ENCODE measurements at regions not wholly inside any gene's neighbourhood (a gene's known extent, or its start where the extent isn't known, plus 50 kb on each side); places are given as distances from the start of the nearest gene placed in this dataset.

DNA sequence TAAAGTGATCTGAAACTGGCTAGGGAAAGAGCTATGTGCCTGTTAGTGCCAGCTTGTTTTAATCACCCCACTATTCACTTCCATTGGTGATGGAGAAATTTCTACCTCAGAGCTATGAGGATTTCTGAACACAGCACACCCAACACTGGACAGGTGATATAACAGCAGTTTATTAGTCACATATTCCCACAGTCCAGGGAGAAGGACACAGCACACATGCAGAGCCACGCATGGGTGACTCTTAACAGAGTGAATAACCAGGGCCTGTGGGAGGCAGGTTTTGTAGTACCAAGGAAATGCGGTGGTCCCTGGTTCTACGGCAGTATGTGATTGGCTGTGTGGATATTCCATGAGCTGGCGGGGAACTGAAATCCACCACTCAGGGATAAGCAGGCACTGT lies 455.1 kb downstream of the BTG1 start:
- Histone ChIP-seq H3K27ac (ENCODE audit: low read depth, low read length, poor library complexity, severe bottlenecking) (no peak overlapping the region), H3K4me3 (ENCODE audit: low read depth, low read length, poor library complexity, severe bottlenecking) (no peak overlapping the region), H3K36me3 (ENCODE audit: insufficient read depth, low read length, poor library complexity, severe bottlenecking) (no peaks in the 10 kb centered on the region), H3K9me3 (ENCODE audit: low read depth, low read length, poor library complexity, severe bottlenecking) (no peaks in the 10 kb centered on the region), H3K27me3 (replicated peaks; ENCODE audit: insufficient read depth, low read depth, low read length, poor library complexity) (no peaks in the 10 kb centered on the region), H3K4me1 (ENCODE audit: insufficient read depth, low read length, poor library complexity, severe bottlenecking) (no peaks in the 10 kb centered on the region)
- BruUV-seq (replicated peaks) = no TSS peak
- POLR2A ChIA-PET (ENCODE audit: low non-redundant PET) = no interaction called here
- TF ChIP-seq CTCF (conservative IDR thresholded peaks at IDR 0.05; ENCODE audit: low read depth, low read length) = no peak
- no peak for TF ChIP-seq EZH2 (IDR thresholded peaks at IDR 0.05; ENCODE audit: borderline replicate concordance, low read depth, low read length, poor library complexity, severe bottlenecking)
- no peak for DNase-seq (ENCODE audit: low spot score)
- CTCF ChIA-PET = no interaction called here
- intact Hi-C loops (cut with micrococcal nuclease; ENCODE audit: unreplicated experiment) = no loop called here

DNA sequence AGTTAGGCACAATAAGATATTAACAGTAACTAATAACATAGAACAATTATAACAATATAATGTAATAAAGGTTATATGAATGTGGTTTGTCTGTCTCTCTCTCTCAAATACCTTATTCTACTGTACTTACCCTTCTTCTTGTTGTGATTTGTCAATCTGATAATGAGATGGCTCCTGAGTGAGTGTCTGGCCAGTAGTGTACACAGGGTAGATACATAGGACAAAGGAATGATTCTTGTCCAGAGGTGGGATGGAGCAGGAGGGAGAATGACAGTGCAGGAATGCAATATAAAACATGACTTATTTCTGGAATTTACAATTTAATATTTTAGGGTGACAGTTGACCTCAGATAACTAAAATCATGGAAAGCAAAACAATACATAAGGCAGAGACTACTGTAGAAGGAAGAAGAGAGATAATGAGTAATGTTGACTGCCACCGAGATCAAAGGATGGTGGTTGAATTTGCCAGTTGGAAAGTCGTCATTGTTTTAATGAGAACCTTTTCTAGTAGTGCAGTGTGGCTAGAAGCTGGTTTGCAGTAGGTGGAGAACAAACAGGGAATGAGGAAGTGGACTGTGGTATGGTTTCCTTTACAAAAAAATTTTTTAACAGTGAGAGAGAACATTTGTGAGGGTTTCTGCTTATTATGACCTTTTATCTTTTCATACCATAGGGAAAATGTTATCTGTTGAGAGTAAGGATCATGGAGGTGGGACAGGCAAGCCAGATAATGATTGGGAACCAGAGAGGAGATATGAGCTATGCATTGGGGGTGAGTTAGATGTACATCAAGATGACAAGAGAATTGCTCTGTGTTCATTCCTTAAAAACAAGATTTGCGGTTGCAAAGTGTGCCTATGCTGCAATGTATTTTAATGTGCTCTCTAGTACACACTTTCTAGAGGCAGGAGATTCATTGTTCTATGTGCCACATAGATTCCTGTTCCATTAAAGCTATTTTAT lies 458.3 kb downstream of the BTG1 start:
- TF ChIP-seq CTCF (conservative IDR thresholded peaks at IDR 0.05; ENCODE audit: low read depth, low read length) (no peak), EZH2 (IDR thresholded peaks at IDR 0.05; ENCODE audit: borderline replicate concordance, low read depth, low read length, poor library complexity, severe bottlenecking) (no peak)
- BruUV-seq (replicated peaks) = no TSS peak
- intact Hi-C loops (cut with micrococcal nuclease; ENCODE audit: unreplicated experiment) = no loop called here
- ChIA-PET CTCF (no interaction called here), POLR2A (ENCODE audit: low non-redundant PET) (no interaction called here)
- DNase-seq (ENCODE audit: low spot score) = no peak
- no peaks in the 10 kb centered on the region for H3K27me3 ChIP-seq (replicated peaks; ENCODE audit: insufficient read depth, low read depth, low read length, poor library complexity)
- no peaks in the 10 kb centered on the region for H3K4me1 ChIP-seq (ENCODE audit: insufficient read depth, low read length, poor library complexity, severe bottlenecking)
- H3K36me3 ChIP-seq (ENCODE audit: insufficient read depth, low read length, poor library complexity, severe bottlenecking) = no peaks in the 10 kb centered on the region
- no peaks in the 10 kb centered on the region for H3K9me3 ChIP-seq (ENCODE audit: low read depth, low read length, poor library complexity, severe bottlenecking)
- no peak overlapping the region for H3K27ac ChIP-seq (ENCODE audit: low read depth, low read length, poor library complexity, severe bottlenecking)
- H3K4me3 ChIP-seq (ENCODE audit: low read depth, low read length, poor library complexity, severe bottlenecking) = no peak overlapping the region

- POLR2A ChIA-PET (ENCODE audit: low non-redundant PET) = no interaction called here
- H3K27me3 ChIP-seq (replicated peaks; ENCODE audit: insufficient read depth, low read depth, low read length, poor library complexity) = no peaks in the 10 kb centered on the region
- no peaks in the 10 kb centered on the region for H3K9me3 ChIP-seq (ENCODE audit: low read depth, low read length, poor library complexity, severe bottlenecking)
- H3K4me1 ChIP-seq (ENCODE audit: insufficient read depth, low read length, poor library complexity, severe bottlenecking) = no peaks in the 10 kb centered on the region
- TF ChIP-seq CTCF (conservative IDR thresholded peaks at IDR 0.05; ENCODE audit: low read depth, low read length) (no peak), EZH2 (IDR thresholded peaks at IDR 0.05; ENCODE audit: borderline replicate concordance, low read depth, low read length, poor library complexity, severe bottlenecking) (no peak)
- DNase-seq (ENCODE audit: low spot score) = no peak
- intact Hi-C loops (cut with micrococcal nuclease; ENCODE audit: unreplicated experiment) = no loop called here
- H3K36me3 ChIP-seq (ENCODE audit: insufficient read depth, low read length, poor library complexity, severe bottlenecking) = no peaks in the 10 kb centered on the region
- CTCF ChIA-PET = no interaction called here
- H3K27ac ChIP-seq (ENCODE audit: low read depth, low read length, poor library complexity, severe bottlenecking) = no peak overlapping the region
- BruUV-seq (replicated peaks) = no TSS peak
- H3K4me3 ChIP-seq (ENCODE audit: low read depth, low read length, poor library complexity, severe bottlenecking) = no peak overlapping the region
Measured at GRCh38 chr12:91685917-91686316, 459.7 kb downstream of the BTG1 start.

All from A673 (cell line).